Ishikawa (cell line): ENCODE measurements at regions not wholly inside any gene's neighbourhood (a gene's known extent, or its start where the extent isn't known, plus 50 kb on each side); places are given as distances from the start of the nearest gene placed in this dataset.
A peak's percentile ranks its signal among the peaks of the same experiment; 100 is the strongest.

Experiments used
- CEBPB ChIP-seq: IDR thresholded peaks from 2 replicates; pipeline ENCODE4 v1.6.1; 2012
- CREB1 ChIP-seq: IDR thresholded peaks from 2 replicates; pipeline ENCODE4 v1.6.1; 2012; ENCODE audit warnings: low read depth
- EGR1 ChIP-seq: IDR thresholded peaks from 2 replicates; pipeline ENCODE4 v1.6.1; 2012
- EP300 ChIP-seq: IDR thresholded peaks from 2 replicates; pipeline ENCODE4 v1.6.1; 2012; ENCODE audit warnings: borderline replicate concordance
- FOXM1 ChIP-seq: IDR thresholded peaks from 2 replicates; pipeline ENCODE4 v1.6.1; 2012; ENCODE audit warnings: low read depth, borderline replicate concordance
- MAX ChIP-seq: IDR thresholded peaks from 2 replicates; pipeline ENCODE4 v1.6.1; 2012
- NFIC ChIP-seq: IDR thresholded peaks from 2 replicates; pipeline ENCODE4 v1.6.1; 2012
- RAD21 ChIP-seq: IDR thresholded peaks from 2 replicates; pipeline ENCODE4 v1.6.1; 2012; ENCODE audit warnings: low read depth
- REST ChIP-seq: IDR thresholded peaks from 2 replicates; pipeline ENCODE4 v1.6.1; 2012; ENCODE audit warnings: low read depth, mild to moderate bottlenecking
- TAF1 ChIP-seq: IDR thresholded peaks from 2 replicates; pipeline ENCODE4 v1.6.1; 2012; ENCODE audit warnings: low read depth, mild to moderate bottlenecking
- TCF12 ChIP-seq: IDR thresholded peaks from 2 replicates; pipeline ENCODE4 v1.6.1; 2012; ENCODE audit warnings: low read depth
- TEAD4 ChIP-seq: IDR thresholded peaks from 2 replicates; pipeline ENCODE4 v1.6.1; 2012
- USF1 ChIP-seq: IDR thresholded peaks from 2 replicates; pipeline ENCODE4 v1.6.1; 2012
- YY1 ChIP-seq: IDR thresholded peaks from 2 replicates; pipeline ENCODE4 v1.6.1; 2012; ENCODE audit warnings: low read depth
- ZBTB7A ChIP-seq: IDR thresholded peaks from 2 replicates; pipeline ENCODE4 v1.6.1; 2012; ENCODE audit warnings: low read depth

- TF ChIP-seq YY1, result no peak
These were observed 74.2 kb downstream of the ARF6 start for GRCh38 chr14:49966971-49967630.

DNA sequence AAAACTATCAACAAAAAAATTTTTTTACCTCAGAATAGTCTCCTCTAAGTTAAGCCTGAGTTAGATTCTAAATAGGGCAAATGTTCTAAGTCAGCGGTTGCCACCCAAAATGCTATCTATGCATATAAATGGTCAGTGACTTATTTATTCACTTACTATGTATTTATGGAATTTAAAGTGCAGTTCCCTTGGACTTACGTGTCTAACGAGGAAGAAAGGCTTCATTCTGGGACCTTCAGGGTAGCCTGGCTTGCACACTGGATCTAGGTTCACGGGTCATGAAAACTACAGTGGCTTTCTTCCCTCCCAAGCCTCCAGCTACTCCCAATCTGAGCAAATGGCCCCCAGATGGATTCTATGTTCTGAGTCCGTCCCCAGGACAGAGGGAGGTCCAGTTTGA is 77.1 kb downstream of the ARF6 start:
- TF ChIP-seq REST (no peak), TAF1 (no peak), EP300 (no peak)

GRCh38 chr14:49970474-49971147 is 77.7 kb downstream of the ARF6 start:
- peak; percentile 37; the same call in 1 of the 2 replicates for TF ChIP-seq NFIC
- no peak for TF ChIP-seq RAD21

- TF ChIP-seq CEBPB (no peak), MAX (no peak), FOXM1 (no peak), YY1 (no peak), NFIC (no peak), TAF1 (no peak), TEAD4 (no peak), REST (no peak), EP300 (no peak)
These were observed 78.6 kb downstream of the ARF6 start for GRCh38 chr14:49971156-49972130.

- TF ChIP-seq RAD21 (no peak), EGR1 (no peak), CREB1 (no peak), CEBPB (no peak), REST (no peak), USF1 (no peak), TCF12 (no peak), ZBTB7A (no peak), YY1 (no peak), TEAD4 (no peak), TAF1 (no peak), FOXM1 (no peak), MAX (no peak), NFIC (no peak), EP300 (no peak)
These were observed 79.3 kb downstream of the ARF6 start for GRCh38 chr14:49972131-49972671.
